ENCODE measurements at regions not wholly inside any gene's neighbourhood (a gene's known extent, or its start where the extent isn't known, plus 50 kb on each side); places are given as distances from the start of the nearest gene placed in this dataset.

DNA sequence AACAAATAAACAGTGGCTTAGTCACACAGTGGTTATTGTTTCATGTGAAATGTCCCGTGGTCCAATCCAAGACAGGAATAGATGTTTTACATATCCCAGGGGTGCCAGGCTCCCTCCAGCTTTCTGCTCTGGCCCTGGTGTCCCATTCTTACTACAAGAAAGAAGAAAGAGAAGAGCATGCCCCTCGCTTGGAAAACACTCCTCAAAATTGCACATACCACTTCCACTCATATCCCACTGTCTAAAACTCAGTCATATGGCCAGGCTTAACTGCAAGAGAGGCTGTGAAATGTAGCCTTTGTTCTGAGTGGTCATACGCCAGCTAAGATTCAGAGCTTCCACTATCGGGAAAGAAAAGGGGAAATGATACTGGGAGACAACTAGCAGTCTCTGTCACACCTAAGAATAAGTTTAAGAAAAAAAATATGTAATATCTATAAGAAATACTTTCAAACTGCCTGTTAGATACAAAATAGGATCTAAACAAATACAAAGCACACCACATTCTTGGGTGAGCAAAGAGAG, 306.8 kb upstream of the FAM241A start:
- Histone ChIP-seq H3K4me1 (ENCODE audit: control insufficient read depth, extremely low read depth, insufficient read depth, low read length) (no peaks in the 10 kb centered on the region), H3K27me3 (ENCODE audit: control insufficient read depth in 2 of 2, insufficient read depth in 2 of 2, low read length in 2 of 2) (peaks cover 0 to 2% of the 10 kb centered on the region in 2 experiments), H3K27ac (ENCODE audit: insufficient read depth, low read depth, low read length) (no peak overlapping the region), H3K9me3 (replicated peaks; ENCODE audit: control insufficient read depth, insufficient read depth, low read length) (no peaks in the 10 kb centered on the region), H3K79me2 (ENCODE audit: control insufficient read depth, insufficient read depth, low read length) (no peaks in the 10 kb centered on the region), H4K20me1 (replicated peaks; ENCODE audit: control insufficient read depth, extremely low read depth, insufficient read depth, low read length) (no peaks in the 10 kb centered on the region), H3K9ac (replicated peaks; ENCODE audit: extremely low read depth, insufficient read depth, low read length) (no peak overlapping the region), H3K9me1 (replicated peaks; ENCODE audit: control insufficient read depth, extremely low read depth, insufficient read depth, low read length) (no peaks in the 10 kb centered on the region), H3K4me2 (ENCODE audit: insufficient read depth, low read length) (no peak overlapping the region), H3K4me3 (replicated peaks in 1 of 3; ENCODE audit: insufficient read depth in 1 of 3, low read depth in 1 of 3, low read length in 3 of 3) (no peak overlapping the region), H2AFZ (ENCODE audit: low read depth, low read length) (no peak overlapping the region), H3K36me3 (ENCODE audit: control insufficient read depth in 2 of 2, extremely low read depth in 1 of 2, insufficient read depth in 2 of 2, low read length in 2 of 2) (no peaks in the 10 kb centered on the region)
- dilution Hi-C loops (cut with MboI; ENCODE audit: extremely low pct_ligation_motif_present, low sequenced_read_pairs) = no loop called here
- intact Hi-C loops (cut with micrococcal nuclease) = no loop called here
- POLR2A ChIA-PET = no interaction called here
- DNase-seq (ENCODE audit: low read depth, low spot score) = no peak
- BruUV-seq (replicated peaks) = no TSS peak
- no peak for FAIRE-seq
- CTCF ChIA-PET = interaction anchor here (3.8 kb wide), 1 partner anchor 16 kb away, joined by 15 read pairs; no protein-coding TSS in a partner anchor
- TF ChIP-seq CTCF (IDR thresholded peaks at IDR 0.05; ENCODE audit: extremely low read depth in 1 of 2, insufficient read depth in 1 of 2, low read depth in 1 of 2, low read length in 2 of 2) = no peak
- TF ChIP-seq POLR2A (IDR thresholded peaks at IDR 0.05; ENCODE audit: low read depth, low read length) = no peak
- no peak for TF ChIP-seq GATA2 (IDR thresholded peaks at IDR 0.05; ENCODE audit: insufficient read depth, insufficient read length, low read depth, low read length)
- no peak for TF ChIP-seq FOS (IDR thresholded peaks at IDR 0.05; ENCODE audit: borderline replicate concordance, insufficient read depth, low read length)
- TF ChIP-seq MYC (IDR thresholded peaks at IDR 0.05; ENCODE audit: low read depth, low read length) = no peak
- TF ChIP-seq, protein P1, sequence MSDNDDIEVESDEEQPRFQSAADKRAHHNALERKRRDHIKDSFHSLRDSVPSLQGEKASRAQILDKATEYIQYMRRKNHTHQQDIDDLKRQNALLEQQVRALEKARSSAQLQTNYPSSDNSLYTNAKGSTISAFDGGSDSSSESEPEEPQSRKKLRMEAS (IDR thresholded peaks at IDR 0.05; ENCODE audit: insufficient read depth, insufficient read length) = no peak
- TF ChIP-seq POLR2AphosphoS5 (IDR thresholded peaks at IDR 0.05; ENCODE audit: insufficient read depth, low read depth, low read length) = no peak
- TF ChIP-seq EZH2 (IDR thresholded peaks at IDR 0.05; ENCODE audit: borderline replicate concordance, low read depth, low read length, severe bottlenecking) = no peak
- no peak for TF ChIP-seq JUN (IDR thresholded peaks at IDR 0.05; ENCODE audit: borderline replicate concordance, insufficient read depth, insufficient read length, low read depth)

Data from endothelial cell of umbilical vein (primary cell).